GM21390 (cell line): ENCODE measurements at regions not wholly inside any gene's neighbourhood (a gene's known extent, or its start where the extent isn't known, plus 50 kb on each side); places are given as distances from the start of the nearest gene placed in this dataset.

ENCODE experiments used
- ATAC-seq: cut with Tn5 transposase; IDR thresholded peaks from one replicate; pipeline ENCODE4 v1.9.1; 2021; ENCODE audit not compliant: unreplicated experiment

GRCh38 chr20:22470620-22471026 is 113.7 kb downstream of the FOXA2 start:
- ATAC-seq = no peak

GRCh38 chr20:22466447-22467171 is 117.8 kb downstream of the FOXA2 start:
- no peak for ATAC-seq

- no peak for ATAC-seq
These were observed 118.5 kb downstream of the FOXA2 start for GRCh38 chr20:22465622-22466446.

- ATAC-seq = no peak
These were observed 119.9 kb downstream of the FOXA2 start for GRCh38 chr20:22464312-22465003.

- no peak for ATAC-seq
These were observed 121.1 kb downstream of the FOXA2 start for GRCh38 chr20:22462975-22463914.

- no peak for ATAC-seq
These were observed 123.6 kb downstream of the FOXA2 start for GRCh38 chr20:22460803-22461202.

GRCh38 chr20:22460231-22460630 is 124.1 kb downstream of the FOXA2 start:
- ATAC-seq = no peak

- ATAC-seq = no peak
These were observed 124.6 kb downstream of the FOXA2 start for GRCh38 chr20:22459754-22460153.

- no peak for ATAC-seq
These were observed 128.3 kb downstream of the FOXA2 start for GRCh38 chr20:22456109-22456508.

GRCh38 chr20:22455259-22455658 is 129.1 kb downstream of the FOXA2 start:
- ATAC-seq = no peak

- no peak for ATAC-seq
These were observed 130.9 kb downstream of the FOXA2 start for GRCh38 chr20:22453244-22454080.

- no peak for ATAC-seq
These were observed 131.8 kb downstream of the FOXA2 start for GRCh38 chr20:22452442-22453011.

GRCh38 chr20:22450537-22450936 is 133.8 kb downstream of the FOXA2 start:
- ATAC-seq = no peak

- no peak for ATAC-seq
These were observed 135.0 kb downstream of the FOXA2 start for GRCh38 chr20:22449188-22449973.

GRCh38 chr20:22447447-22447778 is 137.0 kb downstream of the FOXA2 start:
- no peak for ATAC-seq

- no peak for ATAC-seq
These were observed 137.5 kb downstream of the FOXA2 start for GRCh38 chr20:22446613-22447446.

- no peak for ATAC-seq
These were observed 142.1 kb downstream of the FOXA2 start for GRCh38 chr20:22442318-22442717.

- ATAC-seq = no peak
These were observed 145.4 kb downstream of the FOXA2 start for GRCh38 chr20:22438926-22439325.
